H1 (cell line): ENCODE measurements at regions not wholly inside any gene's neighbourhood (a gene's known extent, or its start where the extent isn't known, plus 50 kb on each side); places are given as distances from the start of the nearest gene placed in this dataset.

Experiments
- CTCF ChIA-PET: fragments of 300-600 bp; sonication (Branson Sonifier 250); formaldehyde crosslinking; loops from one replicate; lab custom pipeline; 2021; ENCODE audit not compliant: partially characterized antibody; lab: Charles Lee
- POLR2A ChIA-PET: fragments of 300-600 bp; sonication (Branson Sonifier 250); formaldehyde crosslinking; loops from one replicate; lab custom pipeline; 2021; ENCODE audit warnings: inconsistent platforms; ENCODE audit not compliant: partially characterized antibody; lab: Charles Lee
- DNase-seq, 2 experiments: peaks; one replicate each; pipeline versions ENCODE4 v3.0.0 to v3.0.0-alpha.2; 2010 to 2022; ENCODE audit warnings: low spot score in 2 of 2, low read depth in 1 of 2, mixed read lengths in 1 of 2
- FAIRE-seq: peaks from 2 replicates; lab custom pipeline; 2011; peaks lifted over from hg19 to GRCh38; lab: Jason Lieb, UNC
- H2AFZ ChIP-seq: 2 replicates; pipeline ENCODE4 v1.8.1; 2012; ENCODE audit warnings: low read length, inconsistent platforms
- H2AK5ac ChIP-seq: 2 replicates; pipeline ENCODE4 v1.6.1; 2013; ENCODE audit warnings: low read depth, low read length
- H2BK120ac ChIP-seq: replicated peaks from 2 replicates; pipeline ENCODE3; 2013; ENCODE audit warnings: low read depth, low read length, inconsistent platforms
- H2BK12ac ChIP-seq: 2 replicates; pipeline ENCODE4 v1.6.1; 2013; ENCODE audit warnings: low read depth, low read length
- H2BK15ac ChIP-seq: 2 replicates; pipeline ENCODE4 v1.6.1; 2013; ENCODE audit warnings: low read length
- H2BK20ac ChIP-seq: 2 replicates; pipeline ENCODE4 v1.6.1; 2013; ENCODE audit warnings: low read length
- H2BK5ac ChIP-seq: 2 replicates; pipeline ENCODE4 v1.6.1; 2013; ENCODE audit warnings: low read depth, low read length
- H3K14ac ChIP-seq: 2 replicates; pipeline ENCODE4 v1.6.1; 2013; ENCODE audit warnings: inconsistent platforms; ENCODE audit not compliant: insufficient read length
- H3K18ac ChIP-seq: 2 replicates; pipeline ENCODE4 v1.6.1; 2013; ENCODE audit warnings: low read length; ENCODE audit errors: extremely low read depth
- H3K23ac ChIP-seq: 2 replicates; pipeline ENCODE4 v1.6.1; 2013; ENCODE audit warnings: inconsistent platforms; ENCODE audit not compliant: insufficient read length
- H3K23me2 ChIP-seq: 2 replicates; pipeline ENCODE4 v1.6.1; 2013; ENCODE audit warnings: low read depth, low read length
- H3K27ac ChIP-seq: 2 replicates; pipeline ENCODE4 v1.6.1; 2011; ENCODE audit warnings: low read depth, low read length, inconsistent platforms
- H3K27me3 ChIP-seq, 4 experiments: replicated peaks in 1 of 4; 1 replicate in 1 of 4; 2 replicates in 3 of 4; pipeline versions ENCODE4 v1.6.1 to v1.8.1; 2011 to 2013; ENCODE audit warnings: low read length in 3 of 4, mild to moderate bottlenecking in 3 of 4, inconsistent platforms in 2 of 4, mixed read lengths in 2 of 4, moderate library complexity in 1 of 4; ENCODE audit not compliant: control insufficient read depth in 3 of 4, insufficient read depth in 3 of 4; ENCODE audit errors: extremely low read depth in 1 of 4
- H3K36me3 ChIP-seq, 4 experiments: 2 replicates each; pipeline versions ENCODE4 v1.6.1 to v1.8.1; 2011 to 2013; ENCODE audit warnings: mild to moderate bottlenecking in 4 of 4, low read length in 3 of 4, moderate library complexity in 2 of 4, control low read depth in 1 of 4, inconsistent platforms in 1 of 4; ENCODE audit not compliant: insufficient read depth in 4 of 4, control insufficient read depth in 2 of 4
- H3K4ac ChIP-seq: replicated peaks from 2 replicates; pipeline ENCODE3; 2013; ENCODE audit warnings: low read length, low read depth, mixed read lengths, inconsistent platforms; ENCODE audit not compliant: insufficient read length
- H3K4me1 ChIP-seq, 4 experiments: replicated peaks in 1 of 4; 1 replicate in 1 of 4; 2 replicates in 3 of 4; pipeline versions ENCODE4 v1.6.1 to v1.8.1; 2011 to 2013; ENCODE audit warnings: low read length in 3 of 4, inconsistent platforms in 2 of 4, mixed read lengths in 1 of 4; ENCODE audit not compliant: insufficient read depth in 4 of 4, control insufficient read depth in 3 of 4
- H3K4me2 ChIP-seq, 2 experiments: 2 replicates each; pipeline versions ENCODE4 v1.6.1 to v1.8.1; 2011 to 2013; ENCODE audit warnings: low read depth in 2 of 2, low read length in 2 of 2, control low read depth in 1 of 2, inconsistent platforms in 1 of 2, mild to moderate bottlenecking in 1 of 2; ENCODE audit not compliant: insufficient read depth in 1 of 2
- H3K4me3 ChIP-seq, 4 experiments: fragments of 200-600, 300-600 bp in 1 of 4; sonication (generic), shearing (Covaris generic), sonication (Bioruptor Twin) in 1 of 4; 2 replicates each; pipeline versions ENCODE4 v1.5.1 to v1.8.1; 2011 to 2016; ENCODE audit warnings: low read length in 4 of 4, low read depth in 3 of 4, control low read depth in 2 of 4, inconsistent platforms in 2 of 4, mild to moderate bottlenecking in 2 of 4, mixed read lengths in 1 of 4, moderate library complexity in 1 of 4; ENCODE audit not compliant: insufficient read depth in 2 of 4; ENCODE audit errors: extremely low read depth in 1 of 4
- H3K56ac ChIP-seq: replicated peaks from 2 replicates; pipeline ENCODE3; 2013; ENCODE audit warnings: low read depth, mild to moderate bottlenecking, mixed read lengths, low read length, inconsistent platforms; ENCODE audit not compliant: insufficient read length
- H3K79me1 ChIP-seq: 2 replicates; pipeline ENCODE4 v1.6.1; 2013; ENCODE audit warnings: low read depth, low read length, control low read depth
- H3K79me2 ChIP-seq, 2 experiments: 2 replicates each; pipeline versions ENCODE4 v1.6.1 to v1.8.1; 2012 to 2013; ENCODE audit warnings: low read length in 2 of 2, mild to moderate bottlenecking in 2 of 2, inconsistent platforms in 1 of 2; ENCODE audit not compliant: insufficient read depth in 2 of 2, control insufficient read depth in 1 of 2
- H3K9ac ChIP-seq, 4 experiments: replicated peaks in 1 of 4; 1 replicate in 1 of 4; 2 replicates in 3 of 4; pipeline versions ENCODE4 v1.6.1 to v1.8.1; 2011 to 2013; ENCODE audit warnings: low read depth in 3 of 4, low read length in 3 of 4, control low read depth in 2 of 4, mild to moderate bottlenecking in 2 of 4, moderate library complexity in 2 of 4, inconsistent platforms in 1 of 4; ENCODE audit errors: extremely low read depth in 1 of 4
- H3K9me3 ChIP-seq, 2 experiments: 2 replicates each; pipeline versions ENCODE4 v1.6.1 to v1.8.1; 2012 to 2013; ENCODE audit warnings: mild to moderate bottlenecking in 2 of 2, moderate library complexity in 2 of 2, control low read depth in 1 of 2, inconsistent platforms in 1 of 2, low read depth in 1 of 2, low read length in 1 of 2, mixed read lengths in 1 of 2; ENCODE audit not compliant: insufficient read depth in 2 of 2
- H4K20me1 ChIP-seq, 2 experiments: replicated peaks in 1 of 2; 2 replicates each; pipeline versions ENCODE3 to v1.8.1; 2011 to 2013; ENCODE audit warnings: inconsistent platforms in 2 of 2, low read length in 2 of 2, mild to moderate bottlenecking in 1 of 2; ENCODE audit not compliant: insufficient read depth in 2 of 2, control insufficient read depth in 1 of 2
- H4K5ac ChIP-seq: 2 replicates; pipeline ENCODE4 v1.6.1; 2013; ENCODE audit warnings: low read length, low read depth, mixed read lengths, inconsistent platforms; ENCODE audit not compliant: insufficient read length
- H4K8ac ChIP-seq: 2 replicates; pipeline ENCODE4 v1.8.0; 2013; ENCODE audit warnings: mild to moderate bottlenecking, moderate library complexity, low read length, inconsistent platforms; ENCODE audit not compliant: insufficient read depth; ENCODE audit errors: extremely low read depth
- H4K91ac ChIP-seq: replicated peaks from 2 replicates; pipeline ENCODE3; 2013; ENCODE audit warnings: low read length, mixed read lengths, inconsistent platforms; ENCODE audit not compliant: insufficient read length
- EP300 ChIP-seq, 2 experiments: IDR thresholded peaks; 1 replicate in 1 of 2; 2 replicates in 1 of 2; pipeline ENCODE4 v1.6.1; 2011 to 2012; ENCODE audit warnings: low read depth in 2 of 2, low read length in 2 of 2, mild to moderate bottlenecking in 2 of 2, borderline replicate concordance in 1 of 2, inconsistent platforms in 1 of 2, moderate library complexity in 1 of 2
- WGBS, 2 experiments: shearing (Covaris generic) in 1 of 2; methylation state at CpG; one replicate each; pipeline versions ENCODE4 v1.1.6 to v1.1.7; 2013 to 2015; ENCODE audit warnings: low lambda C conversion rate in 2 of 2, mixed read lengths in 2 of 2, inconsistent platforms in 1 of 2, low coverage in 1 of 2, missing lambda C conversion rate in 1 of 2; ENCODE audit not compliant: insufficient replicate concordance in 2 of 2, insufficient coverage in 1 of 2, insufficient read length in 1 of 2; ENCODE audit errors: extremely low coverage in 1 of 2, missing lambda C conversion rate in 1 of 2; 5-methylcytosine and 5-hydroxymethylcytosine counted together

DNA sequence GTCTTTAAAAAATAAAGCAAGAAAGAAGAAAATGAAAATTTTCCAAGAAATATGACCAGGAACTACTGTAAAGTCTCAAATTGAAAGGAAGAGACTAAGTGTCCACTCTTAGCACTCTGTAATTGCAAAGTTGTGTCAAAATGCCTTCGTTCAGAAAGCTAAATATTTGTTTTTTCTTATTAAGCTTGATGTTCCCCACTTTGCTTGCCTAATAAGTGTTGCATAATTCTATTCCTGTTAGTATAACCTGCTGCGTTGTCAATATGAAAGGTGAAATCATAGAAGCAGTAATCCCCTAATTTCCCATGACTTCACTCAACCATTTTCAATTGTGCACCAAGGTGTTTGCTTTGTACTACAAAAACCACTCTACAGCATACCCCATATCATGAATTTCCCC, 442.9 kb upstream of the CTSO start:
- DNase-seq, result no peak
- no peaks in the 10 kb centered on the region for H3K79me2 ChIP-seq
- no peaks in the 10 kb centered on the region for H3K23me2 ChIP-seq
- H2AFZ ChIP-seq, result no peak overlapping the region
- H2BK120ac ChIP-seq, result no peak overlapping the region
- no peak overlapping the region for H3K4me3 ChIP-seq
- H3K4me1 ChIP-seq, result no peaks in the 10 kb centered on the region
- H3K23ac ChIP-seq, result no peak overlapping the region
- no peak overlapping the region for H3K27ac ChIP-seq
- H2BK20ac ChIP-seq, result no peak overlapping the region
- ChIA-PET CTCF (interaction anchor here (1.0 kb wide), 1 partner anchor 19 kb away, joined by 4 read pairs; no protein-coding TSS in a partner anchor), POLR2A (no interaction called here)
- no peaks in the 10 kb centered on the region for H3K9me3 ChIP-seq
- H3K56ac ChIP-seq, result no peak overlapping the region
- H3K27me3 ChIP-seq, result no peaks in the 10 kb centered on the region
- H3K4me2 ChIP-seq, result no peak overlapping the region
- FAIRE-seq, result no peak
- no peak overlapping the region for H2AK5ac ChIP-seq
- no peak overlapping the region for H4K8ac ChIP-seq
- H2BK5ac ChIP-seq, result no peak overlapping the region
- no peaks in the 10 kb centered on the region for H4K20me1 ChIP-seq
- no peaks in the 10 kb centered on the region for H3K36me3 ChIP-seq
- no peak overlapping the region for H2BK12ac ChIP-seq
- no peak for TF ChIP-seq EP300 (IDR thresholded peaks at IDR 0.05; ENCODE audit: borderline replicate concordance in 1 of 2, low read depth in 2 of 2, low read length in 2 of 2)
- no peak overlapping the region for H3K18ac ChIP-seq
- 91% methylated on average over 2 of the region's 2 CpGs; no CpG with 5 or more reads in 1 of the 2 experiments for WGBS, 2 experiments
- no peak overlapping the region for H3K9ac ChIP-seq
- no peaks in the 10 kb centered on the region for H3K79me1 ChIP-seq
- no peak overlapping the region for H2BK15ac ChIP-seq
- H4K91ac ChIP-seq, result no peak overlapping the region
- H3K4ac ChIP-seq, result no peak overlapping the region
- no peak overlapping the region for H3K14ac ChIP-seq
- no peak overlapping the region for H4K5ac ChIP-seq
